Suprapubic skin (tissue), 4 donors: ENCODE measurements at regions not wholly inside any gene's neighbourhood (a gene's known extent, or its start where the extent isn't known, plus 50 kb on each side); places are given as distances from the start of the nearest gene placed in this dataset.

Experiments used
- EP300 ChIP-seq: sonication (generic); formaldehyde crosslinking; IDR thresholded peaks from one replicate; pipeline ENCODE4 v1.6.1; 2017; ENCODE audit warnings: antibody characterized with exemption
- POLR2A ChIP-seq, 2 donors: fragments of 450-650 bp; IDR thresholded peaks; one replicate each; pipeline ENCODE4 v1.6.1; 2017; ENCODE audit warnings: antibody characterized with exemption in 2 of 2, mild to moderate bottlenecking in 2 of 2, moderate library complexity in 2 of 2
- POLR2AphosphoS5 ChIP-seq, 3 donors: sonication (generic); formaldehyde crosslinking; IDR thresholded peaks; one replicate each; pipeline ENCODE4 v1.6.1; 2017; ENCODE audit warnings: antibody characterized with exemption in 3 of 3
- TF ChIP-seq, protein P1 (sequence below), 2 donors: fragments of 200-600 bp in 1 of 2; fragments of 450-650 bp in 1 of 2; sonication (generic) in 1 of 2; IDR thresholded peaks; one replicate each; pipeline ENCODE4 v1.5.1; 2016 to 2019; ENCODE audit warnings: antibody characterized with exemption in 2 of 2, mild to moderate bottlenecking in 1 of 2, moderate library complexity in 1 of 2

DNA sequence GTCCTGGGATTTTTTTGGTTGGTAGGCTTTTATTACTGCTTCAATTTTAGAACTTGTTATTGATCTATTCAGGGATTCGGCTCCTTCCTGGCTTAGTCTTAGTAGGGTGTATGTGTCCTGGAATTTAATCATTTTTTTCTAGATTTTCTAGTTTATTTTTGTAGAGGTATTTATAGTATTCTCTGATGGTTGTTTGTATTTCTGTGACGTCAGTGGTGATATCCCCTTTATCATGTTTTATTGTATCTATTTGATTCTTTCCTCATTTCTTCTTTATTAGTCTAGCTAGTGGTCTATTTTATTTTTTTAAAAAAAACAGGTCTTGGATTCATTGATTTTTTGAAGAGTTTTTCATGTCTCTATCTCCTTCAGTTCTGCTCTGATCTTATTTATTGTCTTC is 193.3 kb upstream of the MAP2 start:
- no peak for TF ChIP-seq POLR2A (IDR thresholded peaks at IDR 0.05)
- TF ChIP-seq, protein P1, sequence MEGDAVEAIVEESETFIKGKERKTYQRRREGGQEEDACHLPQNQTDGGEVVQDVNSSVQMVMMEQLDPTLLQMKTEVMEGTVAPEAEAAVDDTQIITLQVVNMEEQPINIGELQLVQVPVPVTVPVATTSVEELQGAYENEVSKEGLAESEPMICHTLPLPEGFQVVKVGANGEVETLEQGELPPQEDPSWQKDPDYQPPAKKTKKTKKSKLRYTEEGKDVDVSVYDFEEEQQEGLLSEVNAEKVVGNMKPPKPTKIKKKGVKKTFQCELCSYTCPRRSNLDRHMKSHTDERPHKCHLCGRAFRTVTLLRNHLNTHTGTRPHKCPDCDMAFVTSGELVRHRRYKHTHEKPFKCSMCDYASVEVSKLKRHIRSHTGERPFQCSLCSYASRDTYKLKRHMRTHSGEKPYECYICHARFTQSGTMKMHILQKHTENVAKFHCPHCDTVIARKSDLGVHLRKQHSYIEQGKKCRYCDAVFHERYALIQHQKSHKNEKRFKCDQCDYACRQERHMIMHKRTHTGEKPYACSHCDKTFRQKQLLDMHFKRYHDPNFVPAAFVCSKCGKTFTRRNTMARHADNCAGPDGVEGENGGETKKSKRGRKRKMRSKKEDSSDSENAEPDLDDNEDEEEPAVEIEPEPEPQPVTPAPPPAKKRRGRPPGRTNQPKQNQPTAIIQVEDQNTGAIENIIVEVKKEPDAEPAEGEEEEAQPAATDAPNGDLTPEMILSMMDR (IDR thresholded peaks at IDR 0.05): no peak
- no peak for TF ChIP-seq EP300
- no peak for TF ChIP-seq POLR2AphosphoS5 (IDR thresholded peaks at IDR 0.05)
